ENCODE measurements at regions not wholly inside any gene's neighbourhood (a gene's known extent, or its start where the extent isn't known, plus 50 kb on each side); places are given as distances from the start of the nearest gene placed in this dataset.

- Histone ChIP-seq H2BK120ac (ENCODE audit: low read depth, low read length) (no peak overlapping the region), H3K27ac (replicated peaks; ENCODE audit: low read length) (no peak overlapping the region), H2BK5ac (ENCODE audit: low read length) (no peak overlapping the region), H2BK15ac (ENCODE audit: low read length) (no peak overlapping the region), H3K4me3 (ENCODE audit: low read length in 2 of 2) (no peak overlapping the region), H3K36me3 (replicated peaks in 1 of 2; ENCODE audit: control insufficient read depth in 2 of 2, insufficient read depth in 2 of 2, low read length in 2 of 2) (no peaks in the 10 kb centered on the region), H4K8ac (ENCODE audit: low read depth, low read length) (no peak overlapping the region), H3K14ac (ENCODE audit: low read length) (no peak overlapping the region), H2AFZ (ENCODE audit: low read length) (no peak overlapping the region), H3K4ac (ENCODE audit: low read length) (no peak overlapping the region), H3K23ac (ENCODE audit: low read depth, low read length, poor library complexity) (no peak overlapping the region), H3K79me1 (ENCODE audit: low read depth, low read length) (no peaks in the 10 kb centered on the region), H3K4me1 (ENCODE audit: control insufficient read depth in 2 of 2, insufficient read depth in 1 of 2, low read depth in 1 of 2, low read length in 2 of 2) (peaks cover 0 to 2% of the 10 kb centered on the region in 2 donors), H2BK12ac (ENCODE audit: low read length) (no peak overlapping the region), H3K9ac (ENCODE audit: low read depth, low read length, poor library complexity) (no peak overlapping the region), H3K4me2 (ENCODE audit: insufficient read depth, low read length, poor library complexity, severe bottlenecking) (no peak overlapping the region), H2AK5ac (ENCODE audit: low read depth, low read length) (no peak overlapping the region), H3K18ac (ENCODE audit: low read length) (no peak overlapping the region), H3K27me3 (ENCODE audit: control insufficient read depth in 3 of 3, insufficient read depth in 3 of 3, low read depth in 1 of 3, low read length in 3 of 3) (no peaks in the 10 kb centered on the region), H4K91ac (ENCODE audit: low read depth, low read length, poor library complexity) (no peak overlapping the region), H3K9me3 (replicated peaks in 1 of 2; ENCODE audit: control insufficient read depth in 2 of 2, insufficient read depth in 1 of 2, low read depth in 1 of 2, low read length in 2 of 2) (peaks cover 0 to 4% of the 10 kb centered on the region in 2 donors)
- no CpG with 5 or more reads among the region's 5 CpGs for WGBS, 2 donors (ENCODE audit: extremely low coverage in 2 of 2, insufficient read length in 2 of 2, insufficient replicate concordance in 1 of 2)
- no peak for DNase-seq (ENCODE audit: low spot score)
Observed at GRCh38 chr6:14401246-14401645, 283.7 kb downstream of the CD83 start.

DNA sequence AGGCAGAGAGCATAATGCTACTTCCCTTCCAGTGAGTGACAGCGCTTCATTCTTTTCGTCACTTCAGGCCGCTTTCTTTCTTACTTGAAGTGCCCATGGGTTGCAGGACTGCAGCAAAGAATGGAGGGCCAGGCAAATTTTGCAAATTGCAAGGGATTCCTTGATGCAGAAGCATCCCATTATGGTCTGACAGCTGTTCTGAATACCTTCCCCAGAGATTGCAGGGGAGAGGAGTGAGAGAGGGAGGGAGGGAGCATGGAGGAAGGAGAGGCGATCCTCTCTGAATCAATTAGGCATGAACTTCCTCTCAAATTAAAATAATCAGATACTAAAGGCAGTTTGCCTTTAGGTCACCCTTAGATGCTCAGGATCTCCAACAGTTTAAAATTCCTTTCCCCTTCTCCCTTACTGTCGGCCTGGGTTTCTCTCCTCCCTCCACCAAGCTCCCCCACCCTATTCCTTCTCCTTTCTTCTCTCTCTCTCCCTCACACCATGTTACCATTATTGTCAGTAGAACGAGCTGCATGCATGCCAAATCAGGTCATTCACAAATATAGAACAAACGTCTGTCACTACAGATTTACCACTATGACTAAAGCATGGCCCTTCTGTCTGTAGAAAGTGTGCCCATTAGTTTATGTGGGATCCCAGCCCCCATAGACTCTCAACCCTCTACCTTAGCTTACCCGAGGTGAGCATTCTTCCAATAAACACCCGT, 289.2 kb downstream of the CD83 start:
- WGBS, 2 donors (ENCODE audit: extremely low coverage in 2 of 2, insufficient read length in 2 of 2, insufficient replicate concordance in 1 of 2) = no CpG with 5 or more reads among the region's 9 CpGs

GRCh38 chr6:14408446-14408845, 290.9 kb downstream of the CD83 start:
- Histone ChIP-seq H4K8ac (ENCODE audit: low read depth, low read length) (no peak overlapping the region), H3K27ac (replicated peaks; ENCODE audit: low read length) (no peak overlapping the region)
- no peak for DNase-seq (ENCODE audit: low spot score)

More for the DNA sequence above, 289.2 kb downstream of the CD83 start:
- no peak overlapping the region for H3K4me2 ChIP-seq (ENCODE audit: insufficient read depth, low read length, poor library complexity, severe bottlenecking)
- no peak overlapping the region for H3K14ac ChIP-seq (ENCODE audit: low read length)
- no peak overlapping the region for H2BK12ac ChIP-seq (ENCODE audit: low read length)
- H3K4ac ChIP-seq (ENCODE audit: low read length) = no peak overlapping the region
- peaks cover 9 to 10% of the 10 kb centered on the region in 2 donors for H3K4me1 ChIP-seq (ENCODE audit: control insufficient read depth in 2 of 2, insufficient read depth in 1 of 2, low read depth in 1 of 2, low read length in 2 of 2)
- peak; percentile 26 for DNase-seq (ENCODE audit: low spot score)
- H2BK15ac ChIP-seq (ENCODE audit: low read length) = no peak overlapping the region
- no peaks in the 10 kb centered on the region for H3K36me3 ChIP-seq (replicated peaks in 1 of 2; ENCODE audit: control insufficient read depth in 2 of 2, insufficient read depth in 2 of 2, low read length in 2 of 2)
- peaks cover 0 to 2% (median 0%) of the 10 kb centered on the region in 3 experiments for H3K27me3 ChIP-seq (ENCODE audit: control insufficient read depth in 3 of 3, insufficient read depth in 3 of 3, low read depth in 1 of 3, low read length in 3 of 3)
- no peak overlapping the region for H4K91ac ChIP-seq (ENCODE audit: low read depth, low read length, poor library complexity)
- no peak overlapping the region for H2BK5ac ChIP-seq (ENCODE audit: low read length)
- H3K9me3 ChIP-seq (replicated peaks in 1 of 2; ENCODE audit: control insufficient read depth in 2 of 2, insufficient read depth in 1 of 2, low read depth in 1 of 2, low read length in 2 of 2) = no peaks in the 10 kb centered on the region
- no peak overlapping the region for H2AK5ac ChIP-seq (ENCODE audit: low read depth, low read length)
- no peak overlapping the region for H4K8ac ChIP-seq (ENCODE audit: low read depth, low read length)
- H3K9ac ChIP-seq (ENCODE audit: low read depth, low read length, poor library complexity) = no peak overlapping the region
- H2BK120ac ChIP-seq (ENCODE audit: low read depth, low read length) = no peak overlapping the region
- peak overlapping the region; percentile 56 for H3K27ac ChIP-seq (replicated peaks; ENCODE audit: low read length)
- no peak overlapping the region for H3K18ac ChIP-seq (ENCODE audit: low read length)
- no peak overlapping the region for H3K23ac ChIP-seq (ENCODE audit: low read depth, low read length, poor library complexity)
- H3K4me3 ChIP-seq (ENCODE audit: low read length in 2 of 2) = no peak overlapping the region
- H3K79me1 ChIP-seq (ENCODE audit: low read depth, low read length) = no peaks in the 10 kb centered on the region
- no peak overlapping the region for H2AFZ ChIP-seq (ENCODE audit: low read length)

GRCh38 chr6:14412026-14412425, 294.5 kb downstream of the CD83 start:
- Histone ChIP-seq H3K18ac (ENCODE audit: low read length) (no peak overlapping the region), H3K4me2 (ENCODE audit: insufficient read depth, low read length, poor library complexity, severe bottlenecking) (no peak overlapping the region), H2AK5ac (ENCODE audit: low read depth, low read length) (no peak overlapping the region), H3K23ac (ENCODE audit: low read depth, low read length, poor library complexity) (no peak overlapping the region), H3K27me3 (ENCODE audit: control insufficient read depth in 3 of 3, insufficient read depth in 3 of 3, low read depth in 1 of 3, low read length in 3 of 3) (peaks cover 0 to 4% (median 0%) of the 10 kb centered on the region in 3 experiments), H3K79me1 (ENCODE audit: low read depth, low read length) (no peaks in the 10 kb centered on the region), H4K91ac (ENCODE audit: low read depth, low read length, poor library complexity) (no peak overlapping the region), H2BK5ac (ENCODE audit: low read length) (no peak overlapping the region), H3K4me1 (ENCODE audit: control insufficient read depth in 2 of 2, insufficient read depth in 1 of 2, low read depth in 1 of 2, low read length in 2 of 2) (peaks cover 2 to 4% of the 10 kb centered on the region in 2 donors), H3K9me3 (replicated peaks in 1 of 2; ENCODE audit: control insufficient read depth in 2 of 2, insufficient read depth in 1 of 2, low read depth in 1 of 2, low read length in 2 of 2) (no peaks in the 10 kb centered on the region), H3K4me3 (ENCODE audit: low read length in 2 of 2) (no peak overlapping the region), H4K8ac (ENCODE audit: low read depth, low read length) (no peak overlapping the region), H3K27ac (replicated peaks; ENCODE audit: low read length) (no peak overlapping the region), H3K4ac (ENCODE audit: low read length) (no peak overlapping the region), H3K14ac (ENCODE audit: low read length) (no peak overlapping the region), H2AFZ (ENCODE audit: low read length) (no peak overlapping the region), H3K9ac (ENCODE audit: low read depth, low read length, poor library complexity) (no peak overlapping the region), H2BK15ac (ENCODE audit: low read length) (no peak overlapping the region), H2BK12ac (ENCODE audit: low read length) (no peak overlapping the region), H3K36me3 (replicated peaks in 1 of 2; ENCODE audit: control insufficient read depth in 2 of 2, insufficient read depth in 2 of 2, low read length in 2 of 2) (no peaks in the 10 kb centered on the region), H2BK120ac (ENCODE audit: low read depth, low read length) (no peak overlapping the region)
- no peak for DNase-seq (ENCODE audit: low spot score)
- no CpG with 5 or more reads among the region's 2 CpGs for WGBS, 2 donors (ENCODE audit: extremely low coverage in 2 of 2, insufficient read length in 2 of 2, insufficient replicate concordance in 1 of 2)

More at GRCh38 chr6:14408446-14408845, 290.9 kb downstream of the CD83 start:
- no peak overlapping the region for H2BK15ac ChIP-seq (ENCODE audit: low read length)
- H3K23ac ChIP-seq (ENCODE audit: low read depth, low read length, poor library complexity) = no peak overlapping the region
- no peak overlapping the region for H2AK5ac ChIP-seq (ENCODE audit: low read depth, low read length)
- no peak overlapping the region for H3K9ac ChIP-seq (ENCODE audit: low read depth, low read length, poor library complexity)
- no peak overlapping the region for H3K18ac ChIP-seq (ENCODE audit: low read length)
- H2BK5ac ChIP-seq (ENCODE audit: low read length) = no peak overlapping the region
- no peak overlapping the region for H2BK120ac ChIP-seq (ENCODE audit: low read depth, low read length)
- H3K9me3 ChIP-seq (replicated peaks in 1 of 2; ENCODE audit: control insufficient read depth in 2 of 2, insufficient read depth in 1 of 2, low read depth in 1 of 2, low read length in 2 of 2) = no peaks in the 10 kb centered on the region
- no peaks in the 10 kb centered on the region for H3K79me1 ChIP-seq (ENCODE audit: low read depth, low read length)
- H2BK12ac ChIP-seq (ENCODE audit: low read length) = no peak overlapping the region
- no peak overlapping the region for H3K4me3 ChIP-seq (ENCODE audit: low read length in 2 of 2)
- H3K4ac ChIP-seq (ENCODE audit: low read length) = no peak overlapping the region
- H2AFZ ChIP-seq (ENCODE audit: low read length) = no peak overlapping the region
- peaks cover 9 to 10% of the 10 kb centered on the region in 2 donors for H3K4me1 ChIP-seq (ENCODE audit: control insufficient read depth in 2 of 2, insufficient read depth in 1 of 2, low read depth in 1 of 2, low read length in 2 of 2)
- H3K14ac ChIP-seq (ENCODE audit: low read length) = no peak overlapping the region
- no peak overlapping the region for H3K4me2 ChIP-seq (ENCODE audit: insufficient read depth, low read length, poor library complexity, severe bottlenecking)
- H3K36me3 ChIP-seq (replicated peaks in 1 of 2; ENCODE audit: control insufficient read depth in 2 of 2, insufficient read depth in 2 of 2, low read length in 2 of 2) = no peaks in the 10 kb centered on the region
- peaks cover 0 to 4% (median 0%) of the 10 kb centered on the region in 3 experiments for H3K27me3 ChIP-seq (ENCODE audit: control insufficient read depth in 3 of 3, insufficient read depth in 3 of 3, low read depth in 1 of 3, low read length in 3 of 3)
- H4K91ac ChIP-seq (ENCODE audit: low read depth, low read length, poor library complexity) = no peak overlapping the region
- WGBS, 2 donors (ENCODE audit: extremely low coverage in 2 of 2, insufficient read length in 2 of 2, insufficient replicate concordance in 1 of 2) = no CpG with 5 or more reads among the region's 4 CpGs
